PC-9 (cell line): ENCODE measurements at regions not wholly inside any gene's neighbourhood (a gene's known extent, or its start where the extent isn't known, plus 50 kb on each side); places are given as distances from the start of the nearest gene placed in this dataset.

Experiments
- CTCF ChIP-seq: fragments of 200-600 bp; sonication (generic); conservative IDR thresholded peaks from 2 replicates; pipeline ENCODE4 v1.6.1; 2017; ENCODE audit warnings: mixed run types, antibody characterized with exemption, mild to moderate bottlenecking, moderate library complexity
- EZH2 ChIP-seq: fragments of 200-600 bp; sonication (generic); IDR thresholded peaks from 2 replicates; pipeline ENCODE4 v1.8.0; 2017; ENCODE audit warnings: antibody characterized with exemption, low read depth

- TF ChIP-seq CTCF, result no peak
- TF ChIP-seq EZH2, result no peak
Measured at GRCh38 chr6:79833964-79834284, 113.4 kb downstream of the ELOVL4 start.
